Stomach (tissue), 8 donors: ENCODE measurements at regions not wholly inside any gene's neighbourhood (a gene's known extent, or its start where the extent isn't known, plus 50 kb on each side); places are given as distances from the start of the nearest gene placed in this dataset.

ENCODE experiments used
- DNase-seq, 2 donors: peaks; one replicate each; pipeline versions ENCODE4 v3.0.0 to v3.0.0-alpha.2; 2013 to 2019
- H3K27ac ChIP-seq, 5 donors: fragments of 200-600 bp in 4 of 5; sonication (generic) in 4 of 5; one replicate each; pipeline ENCODE4 v1.5.1; 2013 to 2019; ENCODE audit warnings: mild to moderate bottlenecking in 1 of 5, moderate library complexity in 1 of 5
- H3K27me3 ChIP-seq, 3 donors: fragments of 200-600 bp; sonication (generic); one replicate each; pipeline ENCODE4 v1.5.1; 2017 to 2019; ENCODE audit warnings: mixed run types in 1 of 3
- H3K36me3 ChIP-seq, 4 donors: fragments of 200-600 bp; sonication (generic); 1 replicate in 3 of 4; 2 replicates in 1 of 4; pipeline ENCODE4 v1.5.1; 2016 to 2019
- H3K4me1 ChIP-seq, 4 donors: fragments of 200-600 bp; sonication (generic); one replicate each; pipeline ENCODE4 v1.5.1; 2016 to 2019
- H3K4me3 ChIP-seq, 4 donors: fragments of 200-600 bp; sonication (generic) in 3 of 4; one replicate each; pipeline ENCODE4 v1.5.1; 2016 to 2019; ENCODE audit warnings: mild to moderate bottlenecking in 1 of 4
- H3K9me3 ChIP-seq, 4 donors: fragments of 200-600 bp; sonication (generic); one replicate each; pipeline ENCODE4 v1.5.1; 2016 to 2019
- CTCF ChIP-seq, 7 experiments: fragments of 450-650 bp in 4 of 7; fragments of 200-600 bp in 3 of 7; sonication (generic) in 3 of 7; IDR thresholded peaks; one replicate each; pipeline ENCODE4 v1.5.1; 2016 to 2019; ENCODE audit warnings: antibody characterized with exemption in 7 of 7, control low read depth in 2 of 7, mild to moderate bottlenecking in 1 of 7
- EP300 ChIP-seq: sonication (generic); formaldehyde crosslinking; IDR thresholded peaks from one replicate; pipeline ENCODE4 v1.6.1; 2017; ENCODE audit warnings: antibody characterized with exemption
- POLR2A ChIP-seq, 4 donors: fragments of 450-650 bp; IDR thresholded peaks; one replicate each; pipeline ENCODE4 v1.6.1; 2016; ENCODE audit warnings: antibody characterized with exemption in 4 of 4, control low read depth in 2 of 4, mild to moderate bottlenecking in 1 of 4, moderate library complexity in 1 of 4
- POLR2AphosphoS5 ChIP-seq, 3 donors: sonication (generic); formaldehyde crosslinking; IDR thresholded peaks; one replicate each; pipeline ENCODE4 v1.6.1; 2016; ENCODE audit warnings: antibody characterized with exemption in 3 of 3
- WGBS, 5 donors: extraction: QIAGEN DNeasy Blood & Tissue Kit in 3 of 5; methylation state at CpG; one replicate each; pipeline versions ENCODE4 v1.1.5 to v1.1.7; 2013 to 2018; 5-methylcytosine and 5-hydroxymethylcytosine counted together
- intact Hi-C: fragments of 100-400 bp; cut with DNase I; formaldehyde crosslinking; loops from one replicate; pipeline ENCODE4 v1.15.1; 2023; ENCODE audit warnings: low total_unique reads
- donor health status: healthy with polysubstance abuse.
- donor health status: Bipolar disorder and iron deficiency.
- donor health status: healthy.

- Histone ChIP-seq H3K36me3 (no peaks in the 10 kb centered on the region), H3K9me3 (no peaks in the 10 kb centered on the region), H3K27me3 (no peaks in the 10 kb centered on the region), H3K4me1 (no peaks in the 10 kb centered on the region), H3K4me3 (no peak overlapping the region), H3K27ac (no peak overlapping the region)
- 91 to 93% (median 92%) methylated on average over 17 of the region's 17 CpGs for WGBS, 5 donors
- TF ChIP-seq EP300 = no peak
- no peak for TF ChIP-seq CTCF (IDR thresholded peaks at IDR 0.05)
- TF ChIP-seq POLR2A (IDR thresholded peaks at IDR 0.05) = no peak
- TF ChIP-seq POLR2AphosphoS5 (IDR thresholded peaks at IDR 0.05) = no peak
- intact Hi-C loops = no loop called here
- DNase-seq = no peak
These were observed 77.8 kb upstream of the KCNH7 start for GRCh38 chr2:162916286-162916801.

- TF ChIP-seq POLR2A (IDR thresholded peaks at IDR 0.05) (no peak), POLR2AphosphoS5 (IDR thresholded peaks at IDR 0.05) (no peak)
- no peaks in the 10 kb centered on the region for H3K27me3 ChIP-seq
- no peak overlapping the region for H3K4me3 ChIP-seq
- H3K36me3 ChIP-seq = no peaks in the 10 kb centered on the region
- WGBS, 5 donors = 87 to 93% (median 88%) methylated on average over 8 of the region's 8 CpGs
- no peaks in the 10 kb centered on the region for H3K4me1 ChIP-seq
- no peak overlapping the region for H3K27ac ChIP-seq
- no peaks in the 10 kb centered on the region for H3K9me3 ChIP-seq
- intact Hi-C loops = no loop called here
- no peak for DNase-seq
These were observed 77.3 kb upstream of the KCNH7 start for GRCh38 chr2:162915858-162916257.

GRCh38 chr2:162914161-162914560 lies 75.6 kb upstream of the KCNH7 start:
- Histone ChIP-seq H3K9me3 (no peaks in the 10 kb centered on the region), H3K4me1 (no peaks in the 10 kb centered on the region), H3K27ac (no peak overlapping the region), H3K27me3 (no peaks in the 10 kb centered on the region), H3K4me3 (no peak overlapping the region), H3K36me3 (no peaks in the 10 kb centered on the region)
- no peak for TF ChIP-seq EP300
- no peak for TF ChIP-seq CTCF (IDR thresholded peaks at IDR 0.05)
- no peak for TF ChIP-seq POLR2A (IDR thresholded peaks at IDR 0.05)
- TF ChIP-seq POLR2AphosphoS5 (IDR thresholded peaks at IDR 0.05) = no peak
- DNase-seq = no peak
- intact Hi-C loops = no loop called here
- WGBS, 5 donors = 88 to 96% (median 95%) methylated on average over 2 of the region's 2 CpGs

- 86 to 95% (median 89%) methylated on average over 2 of the region's 2 CpGs for WGBS, 5 donors
- intact Hi-C loops = no loop called here
- no peaks in the 10 kb centered on the region for H3K4me1 ChIP-seq
These were observed 74.2 kb upstream of the KCNH7 start for GRCh38 chr2:162912787-162913186.

More at GRCh38 chr2:162912787-162913186, 74.2 kb upstream of the KCNH7 start:
- Histone ChIP-seq H3K4me3 (no peak overlapping the region), H3K27ac (no peak overlapping the region), H3K9me3 (no peaks in the 10 kb centered on the region), H3K36me3 (no peaks in the 10 kb centered on the region), H3K27me3 (no peaks in the 10 kb centered on the region)
- no peak for TF ChIP-seq POLR2AphosphoS5 (IDR thresholded peaks at IDR 0.05)
- TF ChIP-seq EP300 = no peak
- TF ChIP-seq POLR2A (IDR thresholded peaks at IDR 0.05) = no peak
- TF ChIP-seq CTCF (IDR thresholded peaks at IDR 0.05) = no peak
- no peak for DNase-seq
